HG03469 (cell line): ENCODE measurements at regions not wholly inside any gene's neighbourhood (a gene's known extent, or its start where the extent isn't known, plus 50 kb on each side); places are given as distances from the start of the nearest gene placed in this dataset.

Source experiments
- ATAC-seq: cut with Tn5 transposase; IDR thresholded peaks from one replicate; pipeline ENCODE4 v1.9.1; 2021; ENCODE audit warnings: mild to moderate bottlenecking, moderate library complexity, moderate number of reproducible peaks; ENCODE audit not compliant: unreplicated experiment

GRCh38 chr6:105780146-105780860 is 305.8 kb upstream of the PRDM1 start:
- no peak for ATAC-seq

- ATAC-seq = no peak
Measured at GRCh38 chr6:105779110-105779509, 307.0 kb upstream of the PRDM1 start.

GRCh38 chr6:105775095-105775494 is 311.0 kb upstream of the PRDM1 start:
- no peak for ATAC-seq

DNA sequence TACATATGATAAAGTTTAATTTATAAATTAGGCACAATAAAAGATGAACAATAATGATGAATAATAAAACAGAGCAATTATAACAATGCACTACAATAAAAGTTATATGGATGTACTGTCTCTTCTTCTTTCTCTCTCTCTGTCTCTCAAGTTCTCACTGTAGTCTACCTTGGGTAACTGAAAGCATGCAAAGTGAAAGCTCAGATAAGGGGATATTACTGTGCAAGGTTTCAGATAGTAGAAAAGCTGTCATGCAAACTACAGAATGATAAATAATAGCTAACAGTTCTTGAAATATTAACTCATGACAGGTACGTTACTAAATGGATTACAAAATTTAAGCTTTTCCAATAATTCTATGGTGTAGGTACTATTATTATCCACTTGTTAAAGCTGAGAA is 311.9 kb upstream of the PRDM1 start:
- no peak for ATAC-seq

GRCh38 chr6:105771313-105771970 is 314.7 kb upstream of the PRDM1 start:
- ATAC-seq = no peak

GRCh38 chr6:105769987-105770386 is 316.1 kb upstream of the PRDM1 start:
- ATAC-seq = no peak

GRCh38 chr6:105769197-105769596 is 316.9 kb upstream of the PRDM1 start:
- ATAC-seq = no peak

DNA sequence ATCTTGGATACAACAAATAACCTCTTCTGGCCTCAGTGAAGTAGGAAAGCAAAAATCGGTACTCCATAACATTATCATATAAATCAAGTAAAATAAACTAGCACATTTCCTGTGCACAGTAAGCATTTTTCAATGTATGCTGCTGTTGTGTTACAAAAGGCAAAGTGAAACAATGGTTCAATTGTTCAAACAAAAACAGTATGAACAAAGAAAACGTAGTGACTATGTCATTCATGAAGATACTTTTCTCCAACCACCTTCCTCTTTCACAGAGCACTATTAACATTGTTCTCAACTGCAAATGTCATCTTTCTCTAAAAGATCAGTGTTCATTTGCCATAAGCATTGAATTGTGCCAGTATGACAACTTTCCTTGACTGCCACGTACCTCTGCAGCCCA is 318.6 kb upstream of the PRDM1 start:
- ATAC-seq = no peak

DNA sequence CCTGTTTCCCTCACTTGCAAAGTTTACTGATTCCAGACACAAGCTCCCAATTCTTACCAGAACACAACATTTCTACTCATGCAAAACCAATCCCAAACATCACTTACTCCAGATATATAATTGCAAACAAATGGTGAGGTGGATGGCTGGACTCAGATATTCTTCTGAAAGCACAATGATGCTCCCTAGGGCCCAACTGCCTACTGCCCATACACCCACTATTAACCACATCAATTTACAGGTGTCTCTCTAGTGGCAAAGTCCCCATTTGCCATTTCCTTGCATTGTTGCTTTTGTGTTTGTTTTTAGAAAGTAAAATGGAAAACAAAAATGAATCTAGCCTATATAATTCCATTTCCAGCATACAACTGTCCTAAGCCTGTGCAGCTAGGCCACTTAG is 320.9 kb upstream of the PRDM1 start:
- ATAC-seq = no peak

- ATAC-seq = no peak
Measured at GRCh38 chr6:105764315-105764714, 321.8 kb upstream of the PRDM1 start.

GRCh38 chr6:105763866-105764265 is 322.3 kb upstream of the PRDM1 start:
- no peak for ATAC-seq

GRCh38 chr6:105760746-105761145 is 325.4 kb upstream of the PRDM1 start:
- ATAC-seq = no peak

DNA sequence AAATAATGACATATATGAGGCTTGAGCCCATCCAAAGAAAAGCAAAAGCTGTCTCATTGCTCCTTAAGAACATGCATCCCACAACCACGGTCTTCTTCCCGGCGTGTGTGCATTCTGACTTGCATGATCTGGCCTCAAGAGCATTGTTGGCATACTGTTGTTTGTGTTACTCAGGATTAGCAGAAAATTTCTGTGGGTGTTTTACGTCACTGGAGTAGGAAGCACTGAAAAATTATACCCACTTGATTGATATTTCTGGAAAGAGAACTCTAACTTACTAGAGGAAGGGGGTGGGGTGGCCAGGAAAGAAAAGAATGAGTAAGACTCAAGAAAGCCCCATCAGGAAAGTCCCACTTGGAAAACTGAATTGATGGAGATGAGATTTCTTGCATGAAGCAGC is 326.2 kb upstream of the PRDM1 start:
- ATAC-seq = no peak

- no peak for ATAC-seq
Measured at GRCh38 chr6:105759015-105759414, 327.1 kb upstream of the PRDM1 start.

DNA sequence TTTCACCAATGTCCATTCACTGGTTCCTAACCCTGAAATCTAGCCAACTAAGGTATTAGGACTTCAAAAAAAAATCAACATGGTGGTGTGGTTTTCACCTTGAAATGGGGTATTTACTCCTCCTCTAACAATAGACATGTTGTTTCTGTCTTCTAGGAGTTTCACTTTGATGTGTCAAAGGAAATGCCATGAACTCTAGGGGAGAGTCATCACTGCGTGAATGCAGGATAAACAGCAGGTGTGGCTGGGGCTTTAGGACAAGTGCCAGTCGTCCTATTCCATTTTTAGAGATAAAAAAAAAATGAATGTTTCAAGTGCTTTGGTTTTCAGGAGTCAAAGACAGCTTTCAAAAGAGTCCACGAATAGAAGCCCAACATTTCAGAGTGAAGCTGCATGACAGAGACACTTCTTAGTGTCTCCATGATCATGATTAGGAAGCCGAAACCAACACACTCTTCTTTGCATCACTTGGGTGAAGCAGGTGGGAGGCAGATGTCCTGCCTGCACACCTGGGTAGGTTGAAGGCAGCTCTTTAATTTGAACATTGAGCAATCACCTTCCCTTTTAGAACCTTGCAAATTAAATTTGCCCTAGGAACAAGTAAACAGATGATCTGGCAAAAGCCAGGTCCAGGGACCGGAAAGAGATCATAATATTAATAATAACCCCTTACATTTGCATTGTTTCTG is 328.5 kb upstream of the PRDM1 start:
- peak; percentile 90 for ATAC-seq

DNA sequence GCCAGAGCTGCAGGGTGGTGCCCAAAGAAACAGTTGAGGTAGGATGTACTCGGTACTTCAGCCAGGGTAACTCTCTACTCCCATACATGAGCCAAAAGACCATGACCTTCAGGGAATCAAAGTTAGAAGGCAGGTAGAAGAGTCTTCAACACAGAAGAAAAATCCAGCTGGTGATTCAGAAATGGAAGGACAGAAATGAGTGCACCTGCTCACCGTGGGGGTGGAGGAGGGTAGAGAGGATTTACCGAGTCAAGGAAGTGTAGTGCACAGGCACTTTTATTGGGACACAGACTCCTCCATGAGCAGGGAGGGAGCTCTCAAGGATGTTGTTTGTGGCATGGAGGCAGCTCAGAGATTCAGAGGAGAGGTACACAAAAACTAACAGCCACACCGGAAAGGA is 330.3 kb upstream of the PRDM1 start:
- ATAC-seq = no peak

- no peak for ATAC-seq
Measured at GRCh38 chr6:105753620-105754211, 332.4 kb upstream of the PRDM1 start.

- ATAC-seq = no peak
Measured at GRCh38 chr6:105753207-105753606, 332.9 kb upstream of the PRDM1 start.

DNA sequence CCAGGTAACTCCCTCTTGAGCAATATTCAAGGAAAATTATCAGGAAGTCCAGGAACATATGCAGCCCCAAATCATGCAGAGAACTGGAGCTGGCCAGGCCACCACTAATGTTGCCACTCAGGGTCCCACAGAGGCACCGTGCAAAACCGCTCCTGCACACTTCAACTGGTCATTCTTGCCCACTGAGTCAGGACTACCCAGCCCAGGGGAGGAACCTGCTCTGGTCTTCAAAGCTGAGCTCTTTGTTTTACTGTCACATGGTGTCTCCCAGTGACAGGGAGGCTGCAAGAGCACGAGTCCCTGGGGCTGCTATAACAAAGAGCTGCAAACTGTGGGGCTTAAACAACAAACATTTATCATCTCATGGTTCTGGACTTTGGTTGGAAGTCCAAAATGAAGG is 336.0 kb upstream of the PRDM1 start:
- ATAC-seq = no peak

DNA sequence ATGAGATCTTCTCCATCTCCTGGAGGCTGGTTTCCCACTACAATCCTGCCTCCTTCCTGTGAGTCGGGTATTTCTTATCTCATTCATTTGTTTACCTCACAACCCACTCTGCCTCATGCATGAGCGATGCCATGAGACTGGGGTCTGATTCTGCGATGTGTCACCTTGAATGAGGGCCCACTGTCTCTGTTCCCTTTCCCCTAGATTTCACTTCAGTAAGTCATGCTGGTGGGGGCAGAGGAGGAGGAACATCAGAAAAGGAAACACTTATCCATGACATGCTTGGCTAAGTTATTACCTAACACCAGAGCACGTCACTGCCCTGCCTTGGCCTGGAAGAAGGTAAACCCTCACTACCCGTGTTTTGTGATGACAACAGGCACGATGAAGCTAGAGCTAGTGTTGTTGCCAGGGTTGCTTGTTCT is 337.4 kb upstream of the PRDM1 start:
- ATAC-seq = no peak

- no peak for ATAC-seq
Measured at GRCh38 chr6:105747823-105748405, 338.2 kb upstream of the PRDM1 start.
